Bronchial epithelial cell (primary cell): ENCODE measurements at regions not wholly inside any gene's neighbourhood (a gene's known extent, or its start where the extent isn't known, plus 50 kb on each side); places are given as distances from the start of the nearest gene placed in this dataset.

ENCODE experiments used
- DNase-seq: peaks from one replicate; pipeline ENCODE4 v3.0.0-alpha.2; 2010; ENCODE audit warnings: low read depth
- FAIRE-seq: peaks from 2 replicates; lab custom pipeline; 2011; peaks lifted over from hg19 to GRCh38; lab: Jason Lieb, UNC
- H3K27me3 ChIP-seq: 2 replicates; pipeline ENCODE4 v1.5.1; 2011; ENCODE audit warnings: low read length; ENCODE audit not compliant: control insufficient read depth, insufficient read depth
- H3K36me3 ChIP-seq: 2 replicates; pipeline ENCODE4 v1.5.1; 2011; ENCODE audit warnings: low read length; ENCODE audit not compliant: control insufficient read depth, insufficient read depth
- H3K4me3 ChIP-seq: 2 replicates; pipeline ENCODE4 v1.5.1; 2011; ENCODE audit warnings: mild to moderate bottlenecking, low read depth, low read length, control low read depth
- CTCF ChIP-seq: IDR thresholded peaks from 2 replicates; pipeline ENCODE4 v1.5.1; 2011; ENCODE audit warnings: mild to moderate bottlenecking, moderate library complexity, low read length, control low read depth, inconsistent platforms; ENCODE audit not compliant: insufficient read depth, severe bottlenecking

- TF ChIP-seq CTCF, result no peak
- H3K27me3 ChIP-seq, result no peaks in the 10 kb centered on the region
- no peaks in the 10 kb centered on the region for H3K36me3 ChIP-seq
- DNase-seq (no peak), FAIRE-seq (no peak)
- H3K4me3 ChIP-seq, result no peak overlapping the region
Measured at GRCh38 chr14:97248973-97249372, 451.8 kb downstream of the VRK1 start.

- Histone ChIP-seq H3K27me3 (no peaks in the 10 kb centered on the region), H3K36me3 (no peaks in the 10 kb centered on the region), H3K4me3 (no peak overlapping the region)
- no peak for TF ChIP-seq CTCF
- FAIRE-seq, result no peak
- DNase-seq, result no peak
Measured at GRCh38 chr14:97250931-97251330, 453.7 kb downstream of the VRK1 start.

- no peaks in the 10 kb centered on the region for H3K36me3 ChIP-seq
- TF ChIP-seq CTCF, result no peak
- FAIRE-seq, result no peak
Measured at GRCh38 chr14:97251491-97252155, 454.4 kb downstream of the VRK1 start.

GRCh38 chr14:97253756-97254155, 456.6 kb downstream of the VRK1 start:
- FAIRE-seq (no peak), DNase-seq (no peak)
- H3K36me3 ChIP-seq, result no peaks in the 10 kb centered on the region
- H3K27me3 ChIP-seq, result no peaks in the 10 kb centered on the region
- TF ChIP-seq CTCF, result no peak
- H3K4me3 ChIP-seq, result no peak overlapping the region

More at GRCh38 chr14:97251491-97252155, 454.4 kb downstream of the VRK1 start:
- DNase-seq, result no peak
- Histone ChIP-seq H3K4me3 (no peak overlapping the region), H3K27me3 (no peaks in the 10 kb centered on the region)

GRCh38 chr14:97262336-97262735, 465.2 kb downstream of the VRK1 start:
- Histone ChIP-seq H3K27me3 (no peaks in the 10 kb centered on the region), H3K4me3 (no peak overlapping the region), H3K36me3 (no peaks in the 10 kb centered on the region)
- DNase-seq, result peak; percentile 4
- FAIRE-seq, result no peak
- no peak for TF ChIP-seq CTCF
